Liver (tissue), 8 donors: ENCODE measurements at regions not wholly inside any gene's neighbourhood (a gene's known extent, or its start where the extent isn't known, plus 50 kb on each side); places are given as distances from the start of the nearest gene placed in this dataset.

Source experiments
- DNase-seq: peaks from one replicate; pipeline ENCODE4 v3.0.0-alpha.2; 2017; ENCODE audit warnings: low spot score
- H3K27ac ChIP-seq, 2 donors: one replicate each; pipeline ENCODE4 v1.7.0; 2013; ENCODE audit warnings: inconsistent platforms in 2 of 2, low read length in 2 of 2, control low read depth in 1 of 2, low read depth in 1 of 2, mild to moderate bottlenecking in 1 of 2
- H3K27me3 ChIP-seq, 4 donors: one replicate each; pipeline versions ENCODE4 v1.6.1 to v1.7.0; 2013; ENCODE audit warnings: low read length in 3 of 4, inconsistent platforms in 1 of 4, mild to moderate bottlenecking in 1 of 4, moderate library complexity in 1 of 4; ENCODE audit not compliant: control insufficient read depth in 4 of 4, insufficient read depth in 4 of 4
- H3K36me3 ChIP-seq, 4 donors: one replicate each; pipeline versions ENCODE4 v1.6.1 to v1.7.0; 2013; ENCODE audit warnings: low read length in 3 of 4, mild to moderate bottlenecking in 3 of 4, low read depth in 1 of 4, moderate library complexity in 1 of 4; ENCODE audit not compliant: control insufficient read depth in 4 of 4, insufficient read depth in 3 of 4
- H3K4me1 ChIP-seq, 4 donors: one replicate each; pipeline versions ENCODE4 v1.6.1 to v1.7.0; 2013; ENCODE audit warnings: low read length in 3 of 4, mild to moderate bottlenecking in 3 of 4, moderate library complexity in 1 of 4; ENCODE audit not compliant: control insufficient read depth in 4 of 4, insufficient read depth in 4 of 4
- H3K4me3 ChIP-seq, 3 donors: one replicate each; pipeline versions ENCODE4 v1.6.1 to v1.7.0; 2013; ENCODE audit warnings: low read length in 3 of 3, control low read depth in 1 of 3, low read depth in 1 of 3, mild to moderate bottlenecking in 1 of 3
- H3K9ac ChIP-seq, 2 donors: one replicate each; pipeline ENCODE4 v1.7.0; 2013; ENCODE audit warnings: low read length in 2 of 2, mild to moderate bottlenecking in 2 of 2, moderate library complexity in 2 of 2, control low read depth in 1 of 2, low read depth in 1 of 2
- H3K9me3 ChIP-seq, 4 donors: one replicate each; pipeline versions ENCODE4 v1.6.1 to v1.7.0; 2013; ENCODE audit warnings: low read length in 3 of 4; ENCODE audit not compliant: control insufficient read depth in 4 of 4
- EGR1 ChIP-seq, 2 donors: IDR thresholded peaks; 2 replicates each; pipeline ENCODE4 v1.6.1; 2016 to 2018; ENCODE audit warnings: antibody characterized with exemption in 2 of 2, low read depth in 2 of 2
- FOXA1 ChIP-seq: IDR thresholded peaks from 2 replicates; pipeline ENCODE4 v1.6.1; 2016; ENCODE audit warnings: antibody characterized with exemption
- GABPA ChIP-seq, 2 donors: IDR thresholded peaks in 1 of 2; conservative IDR thresholded peaks in 1 of 2; 2 replicates each; pipeline ENCODE4 v1.6.1; 2016; ENCODE audit warnings: antibody characterized with exemption in 2 of 2, mild to moderate bottlenecking in 1 of 2, moderate library complexity in 1 of 2
- HNF4A ChIP-seq, 2 donors: conservative IDR thresholded peaks; 2 replicates each; pipeline ENCODE4 v1.6.1; 2016; ENCODE audit warnings: antibody characterized with exemption in 2 of 2, mild to moderate bottlenecking in 2 of 2
- HNF4G ChIP-seq: IDR thresholded peaks from 2 replicates; pipeline ENCODE4 v1.6.1; 2016; ENCODE audit warnings: antibody characterized with exemption
- JUND ChIP-seq, 2 donors: IDR thresholded peaks; 2 replicates each; pipeline ENCODE4 v1.6.1; 2016; ENCODE audit warnings: antibody characterized with exemption in 2 of 2
- NR2F2 ChIP-seq: IDR thresholded peaks from 2 replicates; pipeline ENCODE4 v1.6.1; 2016; ENCODE audit warnings: antibody characterized with exemption
- RAD21 ChIP-seq, 2 donors: IDR thresholded peaks; 2 replicates each; pipeline ENCODE4 v1.6.1; 2016; ENCODE audit warnings: antibody characterized with exemption in 2 of 2, mild to moderate bottlenecking in 2 of 2
- RXRA ChIP-seq, 2 donors: IDR thresholded peaks; 2 replicates each; pipeline ENCODE4 v1.6.1; 2017 to 2018; ENCODE audit warnings: antibody characterized with exemption in 2 of 2, mild to moderate bottlenecking in 1 of 2
- SP1 ChIP-seq: IDR thresholded peaks from 2 replicates; pipeline ENCODE4 v1.6.1; 2018; ENCODE audit warnings: antibody characterized with exemption, mild to moderate bottlenecking
- TAF1 ChIP-seq: conservative IDR thresholded peaks from 2 replicates; pipeline ENCODE4 v1.6.1; 2016; ENCODE audit warnings: antibody characterized with exemption, mild to moderate bottlenecking
- YY1 ChIP-seq: IDR thresholded peaks from 2 replicates; pipeline ENCODE4 v1.6.1; 2016; ENCODE audit warnings: antibody characterized with exemption, mild to moderate bottlenecking
- whole genome bisulfite sequencing: extraction: QIAGEN DNeasy Blood & Tissue Kit; methylation state at CpG from one replicate; pipeline ENCODE4 v1.1.7; 2013; 5-methylcytosine and 5-hydroxymethylcytosine counted together
- TF ChIP-seq, protein P1 (sequence below): IDR thresholded peaks from 2 replicates; pipeline ENCODE4 v1.6.1; 2016; ENCODE audit warnings: antibody characterized with exemption, mild to moderate bottlenecking
- TF ChIP-seq, protein P2 (sequence below): IDR thresholded peaks from 2 replicates; pipeline ENCODE4 v1.6.1; 2016; ENCODE audit warnings: antibody characterized with exemption
- TF ChIP-seq, protein P3 (sequence below): IDR thresholded peaks from 2 replicates; pipeline ENCODE4 v1.6.1; 2016; ENCODE audit warnings: antibody characterized with exemption
- TF ChIP-seq, protein P4 (sequence below): fragments of 150-350 bp; IDR thresholded peaks from 2 replicates; pipeline ENCODE4 v1.5.1; 2017; ENCODE audit warnings: improper control_type of control experiment, low read depth, low read length; ENCODE audit not compliant: missing input control
- TF ChIP-seq, protein P5 (sequence below): IDR thresholded peaks from 2 replicates; pipeline ENCODE4 v1.6.1; 2016; ENCODE audit warnings: antibody characterized with exemption
- donor health status: healthy.
- donor health status: healthy.
- donor health status: healthy.
- donor health status: healthy.
- donor health status: healthy.

DNA sequence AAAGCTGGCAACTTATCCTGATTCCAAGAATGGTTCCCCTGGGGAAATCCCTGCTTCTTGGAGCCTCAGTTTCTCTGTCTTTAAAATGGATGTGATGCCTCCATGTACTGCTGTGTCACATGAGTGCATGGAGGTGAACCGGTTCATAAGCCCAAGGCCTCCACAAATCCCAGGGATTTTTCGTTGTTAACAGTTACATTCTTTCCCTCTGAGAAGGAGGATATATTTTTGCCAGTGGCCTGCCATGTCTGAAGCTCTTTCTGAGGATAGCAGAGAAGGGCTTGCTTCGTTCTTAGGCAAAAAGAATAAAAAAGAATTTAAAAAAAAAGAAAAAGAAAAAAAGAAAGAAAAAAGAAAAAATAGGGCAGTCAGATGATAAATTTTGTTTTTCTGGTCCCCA, 52.2 kb upstream of the CIBAR2 start:
- Histone ChIP-seq H3K27ac (no peak overlapping the region), H3K36me3 (no peaks in the 10 kb centered on the region), H3K9ac (no peak overlapping the region), H3K9me3 (no peaks in the 10 kb centered on the region), H3K4me1 (peaks cover 15 to 41% (median 34%) of the 10 kb centered on the region in 4 donors), H3K4me3 (no peak overlapping the region), H3K27me3 (no peaks in the 10 kb centered on the region)
- TF ChIP-seq, protein P1, sequence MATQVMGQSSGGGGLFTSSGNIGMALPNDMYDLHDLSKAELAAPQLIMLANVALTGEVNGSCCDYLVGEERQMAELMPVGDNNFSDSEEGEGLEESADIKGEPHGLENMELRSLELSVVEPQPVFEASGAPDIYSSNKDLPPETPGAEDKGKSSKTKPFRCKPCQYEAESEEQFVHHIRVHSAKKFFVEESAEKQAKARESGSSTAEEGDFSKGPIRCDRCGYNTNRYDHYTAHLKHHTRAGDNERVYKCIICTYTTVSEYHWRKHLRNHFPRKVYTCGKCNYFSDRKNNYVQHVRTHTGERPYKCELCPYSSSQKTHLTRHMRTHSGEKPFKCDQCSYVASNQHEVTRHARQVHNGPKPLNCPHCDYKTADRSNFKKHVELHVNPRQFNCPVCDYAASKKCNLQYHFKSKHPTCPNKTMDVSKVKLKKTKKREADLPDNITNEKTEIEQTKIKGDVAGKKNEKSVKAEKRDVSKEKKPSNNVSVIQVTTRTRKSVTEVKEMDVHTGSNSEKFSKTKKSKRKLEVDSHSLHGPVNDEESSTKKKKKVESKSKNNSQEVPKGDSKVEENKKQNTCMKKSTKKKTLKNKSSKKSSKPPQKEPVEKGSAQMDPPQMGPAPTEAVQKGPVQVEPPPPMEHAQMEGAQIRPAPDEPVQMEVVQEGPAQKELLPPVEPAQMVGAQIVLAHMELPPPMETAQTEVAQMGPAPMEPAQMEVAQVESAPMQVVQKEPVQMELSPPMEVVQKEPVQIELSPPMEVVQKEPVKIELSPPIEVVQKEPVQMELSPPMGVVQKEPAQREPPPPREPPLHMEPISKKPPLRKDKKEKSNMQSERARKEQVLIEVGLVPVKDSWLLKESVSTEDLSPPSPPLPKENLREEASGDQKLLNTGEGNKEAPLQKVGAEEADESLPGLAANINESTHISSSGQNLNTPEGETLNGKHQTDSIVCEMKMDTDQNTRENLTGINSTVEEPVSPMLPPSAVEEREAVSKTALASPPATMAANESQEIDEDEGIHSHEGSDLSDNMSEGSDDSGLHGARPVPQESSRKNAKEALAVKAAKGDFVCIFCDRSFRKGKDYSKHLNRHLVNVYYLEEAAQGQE = no peak
- TF ChIP-seq RXRA (IDR thresholded peaks at IDR 0.05) (no peak), EGR1 (IDR thresholded peaks at IDR 0.05; ENCODE audit: low read depth in 2 of 2) (no peak), HNF4G (no peak), FOXA1 (no peak), RAD21 (IDR thresholded peaks at IDR 0.05) (no peak), JUND (IDR thresholded peaks at IDR 0.05) (no peak), HNF4A (conservative IDR thresholded peaks at IDR 0.05) (no peak), SP1 (no peak), TAF1 (no peak), YY1 (no peak), NR2F2 (no peak), GABPA (IDR thresholded peaks at IDR 0.05 in 1 of 2, conservative IDR thresholded peaks at IDR 0.05 in 1 of 2) (no peak)
- TF ChIP-seq, protein P2, sequence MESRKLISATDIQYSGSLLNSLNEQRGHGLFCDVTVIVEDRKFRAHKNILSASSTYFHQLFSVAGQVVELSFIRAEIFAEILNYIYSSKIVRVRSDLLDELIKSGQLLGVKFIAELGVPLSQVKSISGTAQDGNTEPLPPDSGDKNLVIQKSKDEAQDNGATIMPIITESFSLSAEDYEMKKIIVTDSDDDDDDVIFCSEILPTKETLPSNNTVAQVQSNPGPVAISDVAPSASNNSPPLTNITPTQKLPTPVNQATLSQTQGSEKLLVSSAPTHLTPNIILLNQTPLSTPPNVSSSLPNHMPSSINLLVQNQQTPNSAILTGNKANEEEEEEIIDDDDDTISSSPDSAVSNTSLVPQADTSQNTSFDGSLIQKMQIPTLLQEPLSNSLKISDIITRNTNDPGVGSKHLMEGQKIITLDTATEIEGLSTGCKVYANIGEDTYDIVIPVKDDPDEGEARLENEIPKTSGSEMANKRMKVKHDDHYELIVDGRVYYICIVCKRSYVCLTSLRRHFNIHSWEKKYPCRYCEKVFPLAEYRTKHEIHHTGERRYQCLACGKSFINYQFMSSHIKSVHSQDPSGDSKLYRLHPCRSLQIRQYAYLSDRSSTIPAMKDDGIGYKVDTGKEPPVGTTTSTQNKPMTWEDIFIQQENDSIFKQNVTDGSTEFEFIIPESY = no peak
- TF ChIP-seq, protein P3, sequence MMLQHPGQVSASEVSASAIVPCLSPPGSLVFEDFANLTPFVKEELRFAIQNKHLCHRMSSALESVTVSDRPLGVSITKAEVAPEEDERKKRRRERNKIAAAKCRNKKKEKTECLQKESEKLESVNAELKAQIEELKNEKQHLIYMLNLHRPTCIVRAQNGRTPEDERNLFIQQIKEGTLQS = no peak
- TF ChIP-seq, protein P4, sequence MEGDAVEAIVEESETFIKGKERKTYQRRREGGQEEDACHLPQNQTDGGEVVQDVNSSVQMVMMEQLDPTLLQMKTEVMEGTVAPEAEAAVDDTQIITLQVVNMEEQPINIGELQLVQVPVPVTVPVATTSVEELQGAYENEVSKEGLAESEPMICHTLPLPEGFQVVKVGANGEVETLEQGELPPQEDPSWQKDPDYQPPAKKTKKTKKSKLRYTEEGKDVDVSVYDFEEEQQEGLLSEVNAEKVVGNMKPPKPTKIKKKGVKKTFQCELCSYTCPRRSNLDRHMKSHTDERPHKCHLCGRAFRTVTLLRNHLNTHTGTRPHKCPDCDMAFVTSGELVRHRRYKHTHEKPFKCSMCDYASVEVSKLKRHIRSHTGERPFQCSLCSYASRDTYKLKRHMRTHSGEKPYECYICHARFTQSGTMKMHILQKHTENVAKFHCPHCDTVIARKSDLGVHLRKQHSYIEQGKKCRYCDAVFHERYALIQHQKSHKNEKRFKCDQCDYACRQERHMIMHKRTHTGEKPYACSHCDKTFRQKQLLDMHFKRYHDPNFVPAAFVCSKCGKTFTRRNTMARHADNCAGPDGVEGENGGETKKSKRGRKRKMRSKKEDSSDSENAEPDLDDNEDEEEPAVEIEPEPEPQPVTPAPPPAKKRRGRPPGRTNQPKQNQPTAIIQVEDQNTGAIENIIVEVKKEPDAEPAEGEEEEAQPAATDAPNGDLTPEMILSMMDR = no peak
- TF ChIP-seq, protein P5, sequence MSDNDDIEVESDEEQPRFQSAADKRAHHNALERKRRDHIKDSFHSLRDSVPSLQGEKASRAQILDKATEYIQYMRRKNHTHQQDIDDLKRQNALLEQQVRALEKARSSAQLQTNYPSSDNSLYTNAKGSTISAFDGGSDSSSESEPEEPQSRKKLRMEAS = no peak
- WGBS = 89% methylated on average over 3 of the region's 3 CpGs
- no peak for DNase-seq
